Kidney glomerular epithelial cell (primary cell): ENCODE measurements at regions not wholly inside any gene's neighbourhood (a gene's known extent, or its start where the extent isn't known, plus 50 kb on each side); places are given as distances from the start of the nearest gene placed in this dataset.

ENCODE experiments used
- DNase-seq: peaks from one replicate; lab custom pipeline; 2025; lab: John Stamatoyannopoulos, UW

- DNase-seq = no peak
Measured at GRCh38 chr17:77379065-77379428, 238.3 kb downstream of the SEC14L1 start.

- DNase-seq = no peak
Measured at GRCh38 chr17:77379832-77380231, 239.1 kb downstream of the SEC14L1 start.

- no peak for DNase-seq
Measured at GRCh38 chr17:77380395-77381184, 239.8 kb downstream of the SEC14L1 start.

- no peak for DNase-seq
Measured at GRCh38 chr17:77381185-77381700, 240.5 kb downstream of the SEC14L1 start.

- DNase-seq = no peak
Measured at GRCh38 chr17:77381731-77382130, 241.0 kb downstream of the SEC14L1 start.

GRCh38 chr17:77382356-77382911 is 241.7 kb downstream of the SEC14L1 start:
- no peak for DNase-seq

GRCh38 chr17:77382966-77383612 is 242.3 kb downstream of the SEC14L1 start:
- DNase-seq = peak; percentile 28

GRCh38 chr17:77383613-77384608 is 243.1 kb downstream of the SEC14L1 start:
- no peak for DNase-seq

GRCh38 chr17:77385750-77386501 is 245.2 kb downstream of the SEC14L1 start:
- DNase-seq = no peak

GRCh38 chr17:77386502-77387192 is 245.9 kb downstream of the SEC14L1 start:
- DNase-seq = no peak

- no peak for DNase-seq
Measured at GRCh38 chr17:77387891-77388290, 247.1 kb downstream of the SEC14L1 start.

- no peak for DNase-seq
Measured at GRCh38 chr17:77388384-77389306, 247.9 kb downstream of the SEC14L1 start.

GRCh38 chr17:77390870-77391269 is 250.1 kb downstream of the SEC14L1 start:
- no peak for DNase-seq

GRCh38 chr17:77391668-77392375 is 251.1 kb downstream of the SEC14L1 start:
- peak; percentile 23 for DNase-seq

- DNase-seq = no peak
Measured at GRCh38 chr17:77392376-77393273, 251.9 kb downstream of the SEC14L1 start.

GRCh38 chr17:77393274-77393600 is 252.5 kb downstream of the SEC14L1 start:
- no peak for DNase-seq

- no peak for DNase-seq
Measured at GRCh38 chr17:77393867-77394539, 253.2 kb downstream of the SEC14L1 start.
